ENCODE measurements at regions not wholly inside any gene's neighbourhood (a gene's known extent, or its start where the extent isn't known, plus 50 kb on each side); places are given as distances from the start of the nearest gene placed in this dataset.
"Not testable (repeated sequence)": the region's sequence is repeated elsewhere in the genome, so short reads cannot be mapped to it uniquely, and the experiment has no call there.

GRCh38 chr1:115452600-115453329 is 114.7 kb upstream of the NGF start:
- DNase-seq: no peak

- no peak for DNase-seq
Measured at GRCh38 chr1:115450501-115451040, 112.5 kb upstream of the NGF start.

GRCh38 chr1:115448282-115449044 is 110.4 kb upstream of the NGF start:
- DNase-seq: no peak

GRCh38 chr1:115447672-115448071 is 109.6 kb upstream of the NGF start:
- DNase-seq: no peak

- no peak for DNase-seq
Measured at GRCh38 chr1:115445090-115445489, 107.0 kb upstream of the NGF start.

GRCh38 chr1:115440733-115441132 is 102.7 kb upstream of the NGF start:
- no peak for DNase-seq

- not testable (repeated sequence) for DNase-seq
Measured at GRCh38 chr1:115439520-115439919, 101.5 kb upstream of the NGF start.

GRCh38 chr1:115437196-115437595 is 99.1 kb upstream of the NGF start:
- DNase-seq: no peak

- DNase-seq: no peak
Measured at GRCh38 chr1:115436596-115436995, 98.5 kb upstream of the NGF start.

- no peak for DNase-seq
Measured at GRCh38 chr1:115433483-115433882, 95.4 kb upstream of the NGF start.

- DNase-seq: no peak
Measured at GRCh38 chr1:115432061-115432460, 94.0 kb upstream of the NGF start.

- no peak for DNase-seq
Measured at GRCh38 chr1:115430441-115431158, 92.6 kb upstream of the NGF start.

- DNase-seq: no peak
Measured at GRCh38 chr1:115429884-115430283, 91.8 kb upstream of the NGF start.

- DNase-seq: no peak
Measured at GRCh38 chr1:115429241-115429640, 91.2 kb upstream of the NGF start.

- DNase-seq: no peak
Measured at GRCh38 chr1:115428676-115429075, 90.6 kb upstream of the NGF start.

GRCh38 chr1:115428256-115428655 is 90.2 kb upstream of the NGF start:
- DNase-seq: no peak

- DNase-seq: no peak
Measured at GRCh38 chr1:115426956-115427355, 88.9 kb upstream of the NGF start.

- no peak for DNase-seq
Measured at GRCh38 chr1:115426231-115426771, 88.3 kb upstream of the NGF start.

GRCh38 chr1:115425442-115425841 is 87.4 kb upstream of the NGF start:
- no peak for DNase-seq

- no peak for DNase-seq
Measured at GRCh38 chr1:115423776-115424175, 85.7 kb upstream of the NGF start.

- DNase-seq: no peak
Measured at GRCh38 chr1:115419571-115419970, 81.5 kb upstream of the NGF start.

GRCh38 chr1:115413621-115414020 is 75.6 kb upstream of the NGF start:
- no peak for DNase-seq

GRCh38 chr1:115413208-115413607 is 75.2 kb upstream of the NGF start:
- no peak for DNase-seq
